BLaER1 (cell line): ENCODE measurements at regions not wholly inside any gene's neighbourhood (a gene's known extent, or its start where the extent isn't known, plus 50 kb on each side); places are given as distances from the start of the nearest gene placed in this dataset.

Source experiments
- H3K27ac ChIP-seq: shearing (Covaris generic); formaldehyde crosslinking; 2 replicates; pipeline ENCODE4 v1.8.1; 2022
- H3K27me3 ChIP-seq: shearing (Covaris generic); formaldehyde crosslinking; 2 replicates; pipeline ENCODE4 v1.8.1; 2022
- H3K36me3 ChIP-seq: shearing (Covaris generic); formaldehyde crosslinking; 2 replicates; pipeline ENCODE4 v1.8.1; 2022
- H3K4me1 ChIP-seq: shearing (Covaris generic); formaldehyde crosslinking; 2 replicates; pipeline ENCODE4 v1.8.1; 2022
- H3K4me2 ChIP-seq: shearing (Covaris generic); formaldehyde crosslinking; 2 replicates; pipeline ENCODE4 v1.8.1; 2022
- H3K4me3 ChIP-seq: shearing (Covaris generic); formaldehyde crosslinking; 2 replicates; pipeline ENCODE4 v1.8.1; 2022
- H3K9ac ChIP-seq: shearing (Covaris generic); formaldehyde crosslinking; 2 replicates; pipeline ENCODE4 v1.8.1; 2022
- H3K9me3 ChIP-seq: shearing (Covaris generic); formaldehyde crosslinking; 2 replicates; pipeline ENCODE4 v1.8.1; 2022
- H4K20me1 ChIP-seq: shearing (Covaris generic); formaldehyde crosslinking; 2 replicates; pipeline ENCODE4 v1.8.1; 2022
- Cebpa-rat ChIP-seq: shearing (Covaris generic); IDR thresholded peaks from 2 replicates; pipeline ENCODE4 v1.8.1; 2022

GRCh38 chr10:29886299-29886698 lies 173.1 kb downstream of the JCAD start:
- Histone ChIP-seq H3K4me3 (no peak overlapping the region), H3K36me3 (no peaks in the 10 kb centered on the region), H3K9ac (no peak overlapping the region), H3K9me3 (no peaks in the 10 kb centered on the region), H3K27ac (no peak overlapping the region), H3K4me2 (no peak overlapping the region), H4K20me1 (no peaks in the 10 kb centered on the region), H3K4me1 (peaks cover 6% of the 10 kb centered on the region; the same call in 1 of the 2 replicates), H3K27me3 (no peaks in the 10 kb centered on the region)
- no peak for TF ChIP-seq Cebpa-rat

DNA sequence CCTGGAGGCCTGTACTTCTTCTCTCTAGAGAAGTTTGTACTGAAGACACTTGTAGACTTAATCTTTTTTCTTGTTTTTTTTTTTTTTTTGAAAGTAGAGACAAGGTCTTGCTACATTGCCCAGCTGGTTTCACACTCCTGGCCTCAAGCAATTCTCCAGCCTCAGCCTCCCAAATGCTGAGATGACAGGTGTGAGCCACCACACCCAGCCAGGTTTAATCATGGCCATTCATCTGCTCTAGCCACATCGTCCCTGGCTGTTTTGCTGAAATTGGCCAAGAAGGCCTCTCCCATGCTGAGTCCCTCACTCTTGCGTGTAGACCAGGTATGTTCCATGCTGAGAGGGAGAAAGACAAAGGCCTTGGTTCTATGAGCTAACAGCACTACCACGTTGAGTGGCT lies 176.2 kb downstream of the JCAD start:
- Histone ChIP-seq H3K4me3 (no peak overlapping the region), H3K4me2 (peak overlapping the region; percentile 34; the same call in 1 of the 2 replicates), H3K9me3 (no peaks in the 10 kb centered on the region), H4K20me1 (no peaks in the 10 kb centered on the region), H3K36me3 (no peaks in the 10 kb centered on the region), H3K27ac (no peak overlapping the region), H3K4me1 (peaks cover 21% of the 10 kb centered on the region), H3K27me3 (no peaks in the 10 kb centered on the region), H3K9ac (no peak overlapping the region)
- no peak for TF ChIP-seq Cebpa-rat

GRCh38 chr10:29882766-29883165 lies 176.6 kb downstream of the JCAD start:
- Histone ChIP-seq H3K36me3 (no peaks in the 10 kb centered on the region), H3K4me2 (peak overlapping the region; percentile 34), H3K9ac (no peak overlapping the region), H3K27ac (peak overlapping the region; percentile 7; the same call in 1 of the 2 replicates), H4K20me1 (no peaks in the 10 kb centered on the region), H3K4me3 (no peak overlapping the region), H3K9me3 (no peaks in the 10 kb centered on the region), H3K27me3 (no peaks in the 10 kb centered on the region), H3K4me1 (peaks cover 26% of the 10 kb centered on the region)
- TF ChIP-seq Cebpa-rat: no peak

DNA sequence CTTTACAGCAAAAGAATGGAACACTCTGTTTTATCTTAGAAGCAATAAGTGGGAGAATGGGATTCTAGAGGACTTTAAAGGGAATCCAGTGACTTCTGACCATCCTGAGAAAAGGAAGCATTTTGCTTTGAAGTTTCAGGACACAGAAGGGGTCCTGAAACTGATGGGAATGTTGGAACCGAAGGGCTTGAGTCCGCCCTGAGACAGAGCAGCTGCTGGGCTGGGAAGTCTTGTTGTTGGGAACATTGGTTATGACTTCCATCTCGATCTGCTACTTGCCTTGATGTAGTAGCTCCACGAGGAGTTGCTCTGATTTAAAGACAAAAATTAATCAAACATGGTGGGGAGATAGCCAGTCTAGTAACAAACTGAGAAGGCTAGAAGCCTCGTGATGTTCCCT lies 177.6 kb downstream of the JCAD start:
- H3K27me3 ChIP-seq: no peaks in the 10 kb centered on the region
- no peak overlapping the region for H3K4me2 ChIP-seq
- no peak overlapping the region for H3K27ac ChIP-seq
- TF ChIP-seq Cebpa-rat: no peak
- no peak overlapping the region for H3K9ac ChIP-seq
- no peak overlapping the region for H3K4me3 ChIP-seq
- no peaks in the 10 kb centered on the region for H3K36me3 ChIP-seq
- H4K20me1 ChIP-seq: no peaks in the 10 kb centered on the region
- no peaks in the 10 kb centered on the region for H3K9me3 ChIP-seq
- peaks cover 33% of the 10 kb centered on the region for H3K4me1 ChIP-seq

DNA sequence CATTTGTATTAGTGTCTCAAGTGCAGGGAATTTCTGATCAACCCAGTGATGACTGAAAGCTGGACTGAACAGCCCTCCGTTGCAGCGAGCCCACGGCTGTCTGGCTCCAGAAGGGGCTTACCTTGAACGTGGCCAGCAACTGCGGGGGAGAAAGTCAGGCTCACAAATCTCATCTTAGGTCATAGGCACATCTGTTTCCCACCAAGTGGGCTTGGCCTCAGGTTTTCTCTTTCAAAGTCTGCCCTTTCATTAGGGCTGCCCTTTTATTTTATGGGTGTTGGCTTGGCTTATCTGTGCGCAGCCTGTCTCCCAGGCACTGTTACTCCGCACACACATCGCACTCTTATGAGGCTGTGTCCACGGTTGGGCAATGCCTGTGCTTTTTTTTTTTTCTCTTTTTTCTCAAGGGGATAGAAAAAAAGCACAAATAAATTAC lies 178.0 kb downstream of the JCAD start:
- TF ChIP-seq Cebpa-rat: no peak
- Histone ChIP-seq H3K9ac (no peak overlapping the region), H4K20me1 (no peaks in the 10 kb centered on the region), H3K4me2 (no peak overlapping the region), H3K27me3 (no peaks in the 10 kb centered on the region), H3K4me1 (peaks cover 33% of the 10 kb centered on the region), H3K9me3 (no peaks in the 10 kb centered on the region), H3K4me3 (no peak overlapping the region), H3K27ac (no peak overlapping the region), H3K36me3 (no peaks in the 10 kb centered on the region)

DNA sequence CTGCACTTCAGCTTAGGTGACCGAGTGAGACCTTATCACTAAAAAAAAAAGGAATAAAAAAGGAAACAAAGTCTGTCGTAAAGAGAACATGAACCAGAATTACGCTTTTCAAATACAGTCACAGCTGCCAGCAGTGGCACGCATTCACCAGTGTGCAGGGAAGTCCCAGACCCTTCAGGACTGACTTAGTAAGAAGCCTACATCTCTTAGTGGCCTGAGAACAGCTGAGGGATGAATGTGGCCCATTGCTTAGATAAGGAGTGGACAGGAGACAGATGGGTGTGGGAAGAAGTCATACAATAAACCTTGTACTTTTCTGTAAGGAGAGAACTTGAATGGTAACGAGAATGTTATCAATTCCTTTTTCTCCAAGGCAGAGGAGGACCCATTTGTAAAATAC lies 178.5 kb downstream of the JCAD start:
- Histone ChIP-seq H4K20me1 (no peaks in the 10 kb centered on the region), H3K27ac (no peak overlapping the region), H3K36me3 (no peaks in the 10 kb centered on the region), H3K4me3 (no peak overlapping the region), H3K9ac (no peak overlapping the region), H3K27me3 (no peaks in the 10 kb centered on the region), H3K4me1 (peaks cover 33% of the 10 kb centered on the region), H3K9me3 (no peaks in the 10 kb centered on the region), H3K4me2 (no peak overlapping the region)
- TF ChIP-seq Cebpa-rat: no peak

DNA sequence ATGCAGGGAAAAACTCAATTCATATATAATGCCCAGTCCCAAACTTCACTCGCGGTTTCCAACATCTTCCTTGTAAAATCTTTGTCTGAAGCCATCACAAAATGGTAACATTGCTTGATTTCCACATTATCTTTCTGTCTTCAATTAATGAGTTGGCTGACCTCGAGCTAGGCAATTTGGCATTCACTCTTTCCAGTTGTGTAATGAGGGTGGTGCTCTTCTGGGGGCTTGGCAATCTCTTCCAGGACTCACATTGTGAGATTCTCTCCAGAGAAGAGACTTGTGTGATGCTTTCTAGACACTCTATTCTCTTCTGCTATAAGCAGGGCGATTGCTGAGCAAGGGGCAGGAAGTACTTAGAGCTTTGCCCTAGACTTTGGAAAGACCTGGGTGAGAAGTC lies 179.5 kb downstream of the JCAD start:
- Histone ChIP-seq H3K4me2 (peak overlapping the region; percentile 63), H3K9ac (no peak overlapping the region), H3K36me3 (no peaks in the 10 kb centered on the region), H3K27me3 (no peaks in the 10 kb centered on the region), H3K9me3 (no peaks in the 10 kb centered on the region), H3K27ac (peak overlapping the region; percentile 35; the same call in 1 of the 2 replicates), H3K4me1 (peaks cover 41% of the 10 kb centered on the region), H3K4me3 (no peak overlapping the region), H4K20me1 (no peaks in the 10 kb centered on the region)
- TF ChIP-seq Cebpa-rat: no peak

- H3K9ac ChIP-seq: peak overlapping the region; percentile 1; the same call in 1 of the 2 replicates
- no peak overlapping the region for H3K4me3 ChIP-seq
- peaks cover 46% of the 10 kb centered on the region for H3K4me1 ChIP-seq
- H4K20me1 ChIP-seq: no peaks in the 10 kb centered on the region
- no peaks in the 10 kb centered on the region for H3K27me3 ChIP-seq
- peak overlapping the region; percentile 32; the same call in 1 of the 2 replicates for H3K27ac ChIP-seq
- no peaks in the 10 kb centered on the region for H3K36me3 ChIP-seq
- peak overlapping the region; percentile 63 for H3K4me2 ChIP-seq
- no peaks in the 10 kb centered on the region for H3K9me3 ChIP-seq
- no peak for TF ChIP-seq Cebpa-rat
Measured at GRCh38 chr10:29878492-29878891, 180.9 kb downstream of the JCAD start.

DNA sequence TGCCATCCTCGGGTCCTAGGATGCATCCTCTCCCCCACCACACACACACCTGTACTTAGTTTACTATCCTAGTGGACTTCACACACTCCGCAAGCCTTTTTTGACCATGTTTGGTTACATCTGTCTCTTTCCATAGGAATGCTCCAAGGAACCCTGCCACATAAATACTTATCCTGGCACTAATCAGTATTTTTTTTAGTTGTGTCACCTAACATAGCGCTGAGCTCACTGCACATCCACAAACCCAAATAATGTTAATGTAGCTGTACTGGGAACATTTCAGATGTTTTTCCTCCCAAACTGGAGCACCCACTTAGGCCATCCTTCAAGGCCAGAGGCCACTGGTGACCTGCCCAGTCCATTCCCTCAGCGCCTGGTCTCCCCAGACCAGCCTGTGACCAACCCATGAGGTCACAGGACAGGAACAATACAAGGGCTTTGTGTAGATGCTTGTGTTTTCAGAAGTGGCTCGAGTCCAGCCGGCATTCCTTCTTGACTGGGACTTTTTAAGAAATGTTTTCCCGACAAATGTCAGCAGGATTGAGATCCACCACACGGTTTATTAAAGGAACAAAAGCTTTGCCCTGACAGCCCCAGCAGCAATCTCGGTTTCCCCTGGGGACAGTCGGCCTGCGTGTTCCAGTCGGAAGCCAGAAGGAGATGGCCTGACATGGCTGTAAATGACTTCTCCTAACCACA lies 181.4 kb downstream of the JCAD start:
- Histone ChIP-seq H3K36me3 (no peaks in the 10 kb centered on the region), H3K27me3 (no peaks in the 10 kb centered on the region), H3K4me2 (peak overlapping the region; percentile 63), H3K4me3 (no peak overlapping the region), H3K9ac (peak overlapping the region; percentile 1; the same call in 1 of the 2 replicates), H3K27ac (peak overlapping the region; percentile 32; the same call in 1 of the 2 replicates), H3K9me3 (no peaks in the 10 kb centered on the region), H3K4me1 (peaks cover 45% of the 10 kb centered on the region), H4K20me1 (no peaks in the 10 kb centered on the region)
- no peak for TF ChIP-seq Cebpa-rat

DNA sequence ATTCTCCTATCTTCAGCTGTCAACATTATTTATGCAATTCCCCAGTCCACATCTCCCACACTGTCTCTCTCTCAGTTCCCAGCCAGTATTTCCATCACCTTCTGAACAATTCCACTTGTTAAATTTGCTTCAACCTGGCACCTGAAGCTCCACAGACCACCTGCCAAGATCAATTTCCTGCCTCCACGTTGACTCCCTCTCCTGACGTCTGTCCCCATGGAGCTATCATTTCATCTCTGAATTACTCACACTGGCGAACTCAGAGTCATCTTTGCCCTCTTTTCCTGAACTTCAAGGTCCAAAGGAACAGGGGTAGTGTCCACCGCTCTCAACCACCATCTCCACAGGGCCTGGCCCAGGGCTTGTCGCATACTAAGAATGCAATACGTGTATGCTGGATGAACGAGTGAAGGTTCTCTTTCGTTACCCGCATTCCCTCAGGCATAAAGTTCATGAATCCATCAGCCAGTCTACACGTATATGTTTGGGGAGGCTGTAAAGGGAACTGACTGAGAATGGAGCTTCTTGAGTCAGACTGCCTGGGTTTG lies 183.3 kb downstream of the JCAD start:
- no peaks in the 10 kb centered on the region for H3K9me3 ChIP-seq
- peaks cover 39% of the 10 kb centered on the region for H3K4me1 ChIP-seq
- 0 out of 2 replicates have a peak overlapping the region, but pooled peaks have one; percentile 10 for H3K4me2 ChIP-seq
- H3K27ac ChIP-seq: no peak overlapping the region
- H4K20me1 ChIP-seq: no peaks in the 10 kb centered on the region
- no peak overlapping the region for H3K4me3 ChIP-seq
- no peaks in the 10 kb centered on the region for H3K27me3 ChIP-seq
- no peak for TF ChIP-seq Cebpa-rat
- H3K9ac ChIP-seq: no peak overlapping the region
- H3K36me3 ChIP-seq: no peaks in the 10 kb centered on the region
